B cell (primary cell): ENCODE measurements at regions not wholly inside any gene's neighbourhood (a gene's known extent, or its start where the extent isn't known, plus 50 kb on each side); places are given as distances from the start of the nearest gene placed in this dataset.

Experiments
- EZH2 ChIP-seq: IDR thresholded peaks from 2 replicates; pipeline ENCODE4 v1.6.1; 2012; ENCODE audit warnings: borderline replicate concordance, low read depth, mild to moderate bottlenecking, moderate library complexity, low read length; ENCODE audit not compliant: insufficient read depth, poor library complexity, severe bottlenecking
- TF ChIP-seq, protein P1 (sequence below): fragments of 200-600 bp; IDR thresholded peaks from one replicate; pipeline ENCODE4 v1.8.0; 2022; ENCODE audit warnings: antibody characterized with exemption, mild to moderate bottlenecking

DNA sequence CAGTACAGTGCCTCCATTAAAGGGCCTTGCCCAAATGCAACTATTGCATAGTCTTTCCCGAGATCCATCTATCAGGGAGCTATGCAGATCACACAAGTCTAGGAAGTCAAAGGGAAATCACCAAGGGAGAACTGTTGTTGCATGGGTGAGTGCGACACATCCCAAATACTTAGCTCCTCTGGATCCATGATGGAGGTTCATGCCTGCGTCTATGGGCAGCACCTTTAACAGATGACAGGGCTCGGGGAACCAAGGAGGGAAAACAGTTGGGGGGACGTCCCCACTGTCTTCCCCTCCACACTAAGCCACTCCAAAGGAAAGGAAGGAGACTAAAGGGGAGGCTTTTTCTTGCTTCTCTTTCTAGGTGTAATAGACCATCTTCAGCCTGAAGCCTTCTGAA lies 552.8 kb upstream of the PKDCC start:
- TF ChIP-seq, protein P1, sequence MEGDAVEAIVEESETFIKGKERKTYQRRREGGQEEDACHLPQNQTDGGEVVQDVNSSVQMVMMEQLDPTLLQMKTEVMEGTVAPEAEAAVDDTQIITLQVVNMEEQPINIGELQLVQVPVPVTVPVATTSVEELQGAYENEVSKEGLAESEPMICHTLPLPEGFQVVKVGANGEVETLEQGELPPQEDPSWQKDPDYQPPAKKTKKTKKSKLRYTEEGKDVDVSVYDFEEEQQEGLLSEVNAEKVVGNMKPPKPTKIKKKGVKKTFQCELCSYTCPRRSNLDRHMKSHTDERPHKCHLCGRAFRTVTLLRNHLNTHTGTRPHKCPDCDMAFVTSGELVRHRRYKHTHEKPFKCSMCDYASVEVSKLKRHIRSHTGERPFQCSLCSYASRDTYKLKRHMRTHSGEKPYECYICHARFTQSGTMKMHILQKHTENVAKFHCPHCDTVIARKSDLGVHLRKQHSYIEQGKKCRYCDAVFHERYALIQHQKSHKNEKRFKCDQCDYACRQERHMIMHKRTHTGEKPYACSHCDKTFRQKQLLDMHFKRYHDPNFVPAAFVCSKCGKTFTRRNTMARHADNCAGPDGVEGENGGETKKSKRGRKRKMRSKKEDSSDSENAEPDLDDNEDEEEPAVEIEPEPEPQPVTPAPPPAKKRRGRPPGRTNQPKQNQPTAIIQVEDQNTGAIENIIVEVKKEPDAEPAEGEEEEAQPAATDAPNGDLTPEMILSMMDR, result no peak
- no peak for TF ChIP-seq EZH2
